ENCODE measurements at regions not wholly inside any gene's neighbourhood (a gene's known extent, or its start where the extent isn't known, plus 50 kb on each side); places are given as distances from the start of the nearest gene placed in this dataset.
"Not testable (repeated sequence)": the region's sequence is repeated elsewhere in the genome, so short reads cannot be mapped to it uniquely, and the experiment has no call there.

DNA sequence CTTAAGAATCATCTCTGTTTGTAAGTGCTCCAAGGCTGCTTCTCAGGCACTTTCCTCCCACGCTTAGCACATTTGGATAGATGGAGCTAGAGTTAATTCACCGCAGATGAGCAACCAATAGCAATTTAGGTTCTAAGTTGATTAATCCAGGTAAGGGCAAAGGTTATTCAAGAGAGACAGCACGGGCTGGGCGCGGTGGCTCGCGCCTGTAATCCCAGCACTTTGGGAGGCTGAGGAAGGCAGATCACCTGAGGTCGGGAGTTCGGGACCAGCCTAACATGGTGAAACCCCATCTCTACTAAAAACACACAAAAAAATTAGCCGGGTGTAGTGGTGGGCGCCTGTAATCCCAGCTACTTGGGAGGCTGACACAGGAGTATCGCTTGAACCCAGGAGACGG is 54.5 kb upstream of the UNC13C start:
- not testable (repeated sequence) for H3K4me3 ChIP-seq (ENCODE audit: low read depth, low read length); H3K9ac ChIP-seq (ENCODE audit: low read length); H3K27me3 ChIP-seq (ENCODE audit: control insufficient read depth, insufficient read depth, low read length); H3K36me3 ChIP-seq (ENCODE audit: control insufficient read depth, insufficient read depth, low read length); H3K27ac ChIP-seq (ENCODE audit: low read depth, low read length); H3K9me3 ChIP-seq (ENCODE audit: control insufficient read depth, insufficient read depth, low read depth, low read length); H3K4me1 ChIP-seq (ENCODE audit: control insufficient read depth, insufficient read depth, low read length)

DNA sequence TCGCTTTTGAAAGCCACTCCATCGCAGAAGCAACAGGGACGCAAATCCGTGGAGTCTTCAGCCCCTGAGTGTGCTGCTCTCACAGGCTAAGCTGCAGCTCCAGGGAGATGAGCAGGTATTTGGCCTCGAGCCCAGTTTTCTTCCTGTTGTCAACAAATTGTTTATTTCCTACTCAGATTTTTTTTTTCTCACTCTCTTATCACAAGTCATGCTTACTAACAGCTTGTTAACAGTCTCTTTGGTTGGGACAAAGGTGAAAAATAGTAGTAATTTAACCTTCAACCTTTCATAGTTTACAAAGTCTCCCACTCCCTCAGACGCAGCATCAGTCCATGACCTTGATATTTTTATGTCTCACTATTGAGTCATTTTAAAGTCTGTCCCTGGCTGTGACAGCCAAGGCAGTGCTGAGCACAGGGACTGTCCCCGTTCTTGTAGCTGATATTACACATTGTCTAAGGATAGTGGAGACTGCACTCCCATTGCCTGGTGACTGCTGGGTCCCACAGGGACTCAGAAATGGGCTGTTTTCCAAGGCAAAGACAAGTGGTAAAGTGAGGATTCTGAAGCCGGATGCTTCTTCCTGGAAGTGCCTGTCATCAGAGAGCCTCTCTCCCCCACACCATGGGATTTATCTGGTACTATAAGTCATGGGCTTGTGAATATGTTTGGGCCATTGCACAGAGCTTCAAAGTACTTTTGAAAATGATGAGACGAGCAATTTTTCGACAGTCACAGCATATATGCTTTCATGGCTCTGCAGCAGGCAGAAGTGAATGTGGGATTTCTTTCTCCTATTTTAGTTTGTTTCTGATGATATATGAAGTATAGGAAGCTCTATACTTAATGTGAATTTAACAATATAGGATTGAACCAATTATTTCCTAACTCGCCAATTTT is 59.8 kb upstream of the UNC13C start:
- no peak overlapping the region for H3K9ac ChIP-seq (ENCODE audit: low read length)

DNA sequence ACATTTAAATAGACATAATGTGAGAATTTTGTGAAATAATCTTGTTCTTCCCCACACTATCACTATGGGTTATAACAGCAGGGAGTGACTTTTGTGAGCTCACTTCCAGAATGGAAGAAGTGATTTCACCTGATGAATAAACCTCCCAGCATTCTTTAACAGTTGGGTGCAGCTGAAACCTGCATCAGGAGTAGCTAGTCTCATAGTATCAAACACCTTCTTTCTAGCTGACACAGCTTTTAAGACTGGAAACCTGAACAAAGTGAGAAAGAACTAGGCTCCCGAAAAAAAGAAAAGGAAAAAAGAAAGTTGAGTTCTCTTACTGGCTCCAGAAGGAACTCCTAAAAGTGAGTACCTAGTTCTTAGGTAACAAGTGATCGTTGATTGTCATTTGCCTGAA is 61.1 kb upstream of the UNC13C start:
- H3K4me1 ChIP-seq (ENCODE audit: control insufficient read depth, insufficient read depth, low read length) = peaks cover 26% of the 10 kb centered on the region
- no peak overlapping the region for H3K9ac ChIP-seq (ENCODE audit: low read length)
- H3K27me3 ChIP-seq (ENCODE audit: control insufficient read depth, insufficient read depth, low read length) = no peaks in the 10 kb centered on the region
- H3K9me3 ChIP-seq (ENCODE audit: control insufficient read depth, insufficient read depth, low read depth, low read length) = no peaks in the 10 kb centered on the region
- no peak overlapping the region for H3K27ac ChIP-seq (ENCODE audit: low read depth, low read length)
- no peaks in the 10 kb centered on the region for H3K36me3 ChIP-seq (ENCODE audit: control insufficient read depth, insufficient read depth, low read length)
- no peak overlapping the region for H3K4me3 ChIP-seq (ENCODE audit: low read depth, low read length)

More for the DNA sequence above, 59.8 kb upstream of the UNC13C start:
- H3K4me1 ChIP-seq (ENCODE audit: control insufficient read depth, insufficient read depth, low read length) = peaks cover 26% of the 10 kb centered on the region
- H3K36me3 ChIP-seq (ENCODE audit: control insufficient read depth, insufficient read depth, low read length) = no peaks in the 10 kb centered on the region
- no peaks in the 10 kb centered on the region for H3K9me3 ChIP-seq (ENCODE audit: control insufficient read depth, insufficient read depth, low read depth, low read length)
- H3K27ac ChIP-seq (ENCODE audit: low read depth, low read length) = no peak overlapping the region
- H3K27me3 ChIP-seq (ENCODE audit: control insufficient read depth, insufficient read depth, low read length) = no peaks in the 10 kb centered on the region
- no peak overlapping the region for H3K4me3 ChIP-seq (ENCODE audit: low read depth, low read length)

DNA sequence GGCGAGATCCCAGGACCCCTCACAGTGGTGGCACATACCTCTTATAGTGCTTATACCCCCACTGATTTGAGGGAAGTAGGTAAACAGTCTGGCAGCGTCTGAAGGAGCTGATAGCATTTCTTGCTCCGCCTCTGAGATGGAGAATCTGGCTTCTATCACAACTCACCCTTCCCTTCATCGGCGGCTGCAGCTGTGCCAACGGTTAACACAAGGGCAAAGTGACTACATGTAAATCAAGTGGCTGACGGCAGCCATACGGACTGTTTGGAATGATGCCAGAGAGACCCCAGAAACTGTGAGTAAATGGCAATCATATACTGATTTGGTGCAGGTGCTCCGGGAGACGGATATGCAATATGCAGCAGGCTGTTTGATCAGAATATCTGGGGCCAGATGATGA is 66.8 kb upstream of the UNC13C start:
- no peaks in the 10 kb centered on the region for H3K36me3 ChIP-seq (ENCODE audit: control insufficient read depth, insufficient read depth, low read length)
- no peaks in the 10 kb centered on the region for H3K27me3 ChIP-seq (ENCODE audit: control insufficient read depth, insufficient read depth, low read length)
- 0 out of 2 replicates have a peak, but pooled peaks cover 4% of the 10 kb centered on the region for H3K4me1 ChIP-seq (ENCODE audit: control insufficient read depth, insufficient read depth, low read length)
- H3K9me3 ChIP-seq (ENCODE audit: control insufficient read depth, insufficient read depth, low read depth, low read length) = no peaks in the 10 kb centered on the region
- H3K4me3 ChIP-seq (ENCODE audit: low read depth, low read length) = no peak overlapping the region
- H3K27ac ChIP-seq (ENCODE audit: low read depth, low read length) = no peak overlapping the region
- H3K9ac ChIP-seq (ENCODE audit: low read length) = no peak overlapping the region

DNA sequence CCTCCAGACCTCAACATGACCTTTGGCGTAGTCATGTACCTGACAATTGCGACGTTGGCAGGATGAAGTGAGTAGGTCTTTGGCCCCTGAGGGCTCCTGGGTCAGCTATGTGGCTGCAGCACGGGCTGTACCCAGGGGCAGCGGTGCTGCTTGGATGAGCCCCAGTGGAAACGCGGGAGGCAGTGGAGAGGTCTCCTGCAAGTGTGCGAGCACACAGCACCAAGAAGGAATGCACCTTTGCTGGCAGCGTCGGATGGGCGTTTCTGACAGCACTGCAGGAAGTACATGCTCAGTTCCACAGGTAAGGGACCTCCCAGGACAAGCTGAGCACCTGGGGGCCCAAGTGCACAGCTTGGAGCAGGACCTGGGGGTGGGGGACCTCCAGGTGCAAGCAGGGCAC is 67.4 kb upstream of the UNC13C start:
- H3K27me3 ChIP-seq (ENCODE audit: control insufficient read depth, insufficient read depth, low read length) = no peaks in the 10 kb centered on the region
- H3K9me3 ChIP-seq (ENCODE audit: control insufficient read depth, insufficient read depth, low read depth, low read length) = no peaks in the 10 kb centered on the region
- no peak overlapping the region for H3K9ac ChIP-seq (ENCODE audit: low read length)
- H3K36me3 ChIP-seq (ENCODE audit: control insufficient read depth, insufficient read depth, low read length) = no peaks in the 10 kb centered on the region
- no peaks in the 10 kb centered on the region for H3K4me1 ChIP-seq (ENCODE audit: control insufficient read depth, insufficient read depth, low read length)
- no peak overlapping the region for H3K27ac ChIP-seq (ENCODE audit: low read depth, low read length)
- H3K4me3 ChIP-seq (ENCODE audit: low read depth, low read length) = no peak overlapping the region

DNA sequence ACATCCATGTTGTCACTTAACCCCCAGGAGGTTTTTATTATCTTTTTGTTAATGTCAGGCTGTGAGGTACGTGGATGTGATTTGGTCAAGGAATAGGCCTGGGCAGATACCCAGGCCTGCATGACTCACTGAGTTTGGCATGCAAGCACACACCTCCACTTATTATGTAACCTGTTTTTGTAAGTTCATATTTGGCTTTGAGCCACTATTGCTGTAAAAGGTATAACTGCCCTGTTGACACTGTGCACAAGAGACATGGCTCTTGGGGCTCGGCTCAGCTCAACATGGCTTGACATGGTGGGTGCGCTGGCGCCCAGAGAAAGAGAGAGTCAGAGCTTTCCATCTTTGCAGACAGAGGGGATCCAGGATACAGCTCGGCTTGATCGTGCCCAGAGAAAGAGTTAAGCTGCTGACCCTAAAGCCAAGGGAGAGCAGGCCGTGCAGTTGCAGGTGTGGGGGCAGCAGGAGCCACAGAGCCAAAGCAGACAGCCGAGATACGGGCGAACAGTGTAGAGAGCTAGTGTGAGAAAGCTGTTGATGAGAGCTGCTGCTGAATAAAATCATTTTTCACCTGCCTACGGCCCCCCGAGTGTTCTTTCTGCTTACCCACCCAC is 67.9 kb upstream of the UNC13C start:
- no peak overlapping the region for H3K4me3 ChIP-seq (ENCODE audit: low read depth, low read length)
- no peak overlapping the region for H3K27ac ChIP-seq (ENCODE audit: low read depth, low read length)

DNA sequence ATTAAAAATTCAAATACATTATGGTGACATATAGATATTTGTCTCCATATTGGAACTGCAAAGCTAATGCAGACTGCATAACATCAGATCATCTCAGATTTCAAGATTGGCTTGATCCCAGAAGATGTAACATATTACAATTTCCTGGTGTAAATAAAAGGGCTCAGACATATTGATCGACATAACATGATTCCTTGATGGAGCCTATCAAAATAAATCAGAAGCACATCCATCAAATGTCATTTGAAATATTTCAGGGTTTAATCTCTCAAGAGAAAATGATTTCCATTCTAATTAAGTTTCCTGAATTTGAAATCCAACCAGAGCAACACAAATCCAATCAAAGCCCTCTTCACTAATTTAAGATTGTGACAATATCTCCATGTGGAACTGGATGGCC is 75.1 kb upstream of the UNC13C start:
- H3K4me3 ChIP-seq (ENCODE audit: low read depth, low read length) = no peak overlapping the region
- no peaks in the 10 kb centered on the region for H3K4me1 ChIP-seq (ENCODE audit: control insufficient read depth, insufficient read depth, low read length)
- H3K9me3 ChIP-seq (ENCODE audit: control insufficient read depth, insufficient read depth, low read depth, low read length) = no peaks in the 10 kb centered on the region
- no peaks in the 10 kb centered on the region for H3K27me3 ChIP-seq (ENCODE audit: control insufficient read depth, insufficient read depth, low read length)
- no peaks in the 10 kb centered on the region for H3K36me3 ChIP-seq (ENCODE audit: control insufficient read depth, insufficient read depth, low read length)
- H3K9ac ChIP-seq (ENCODE audit: low read length) = no peak overlapping the region
- no peak overlapping the region for H3K27ac ChIP-seq (ENCODE audit: low read depth, low read length)

More for the DNA sequence above, 67.9 kb upstream of the UNC13C start:
- Histone ChIP-seq H3K36me3 (ENCODE audit: control insufficient read depth, insufficient read depth, low read length) (no peaks in the 10 kb centered on the region), H3K4me1 (ENCODE audit: control insufficient read depth, insufficient read depth, low read length) (no peaks in the 10 kb centered on the region), H3K9ac (ENCODE audit: low read length) (no peak overlapping the region), H3K27me3 (ENCODE audit: control insufficient read depth, insufficient read depth, low read length) (no peaks in the 10 kb centered on the region), H3K9me3 (ENCODE audit: control insufficient read depth, insufficient read depth, low read depth, low read length) (no peaks in the 10 kb centered on the region)

DNA sequence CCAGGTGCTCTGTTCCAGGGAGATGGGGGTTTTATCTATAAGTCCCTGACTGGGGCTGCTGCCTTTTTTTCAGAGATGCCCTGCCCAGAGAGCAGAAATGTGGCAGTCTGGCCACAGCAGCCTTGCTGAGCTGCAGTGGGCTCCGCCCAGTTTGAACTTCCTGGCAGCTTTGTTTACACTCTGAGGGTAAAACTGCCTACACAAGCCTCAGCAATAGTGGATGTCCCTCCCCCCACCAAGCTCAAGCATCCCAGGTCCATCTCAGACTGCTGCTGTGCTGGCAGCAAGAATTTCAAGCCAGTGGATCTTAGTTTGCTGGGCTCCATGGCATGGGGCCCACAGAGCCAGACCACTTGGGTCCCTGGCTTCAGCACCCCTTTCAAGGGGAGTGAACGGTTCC is 84.8 kb upstream of the UNC13C start:
- not testable (repeated sequence) for H3K9ac ChIP-seq (ENCODE audit: low read length); H3K27ac ChIP-seq (ENCODE audit: low read depth, low read length); H3K9me3 ChIP-seq (ENCODE audit: control insufficient read depth, insufficient read depth, low read depth, low read length); H3K36me3 ChIP-seq (ENCODE audit: control insufficient read depth, insufficient read depth, low read length); H3K4me1 ChIP-seq (ENCODE audit: control insufficient read depth, insufficient read depth, low read length); H3K4me3 ChIP-seq (ENCODE audit: low read depth, low read length); H3K27me3 ChIP-seq (ENCODE audit: control insufficient read depth, insufficient read depth, low read length)

DNA sequence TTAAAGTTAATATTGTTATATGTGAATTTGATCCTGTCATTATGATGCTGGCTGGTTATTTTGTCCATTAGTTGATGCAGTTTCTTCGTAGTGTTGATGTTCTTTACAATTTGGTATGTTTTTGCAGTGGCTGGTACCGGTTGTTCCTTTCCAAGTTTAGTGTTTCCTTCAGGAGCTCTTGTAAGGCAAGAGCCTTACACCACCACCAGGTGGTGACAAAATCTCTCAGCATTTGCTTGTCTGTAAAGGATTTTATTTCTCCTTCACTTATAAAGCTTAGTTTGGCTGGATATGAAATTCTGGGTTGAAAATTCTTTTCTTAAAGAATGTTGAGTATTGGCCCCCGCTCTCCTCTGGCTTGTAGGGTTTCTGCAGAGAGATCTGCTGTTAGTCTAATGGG is 86.4 kb upstream of the UNC13C start:
- H3K9ac ChIP-seq (ENCODE audit: low read length); H3K27ac ChIP-seq (ENCODE audit: low read depth, low read length); H3K36me3 ChIP-seq (ENCODE audit: control insufficient read depth, insufficient read depth, low read length); H3K9me3 ChIP-seq (ENCODE audit: control insufficient read depth, insufficient read depth, low read depth, low read length); H3K4me3 ChIP-seq (ENCODE audit: low read depth, low read length); H3K4me1 ChIP-seq (ENCODE audit: control insufficient read depth, insufficient read depth, low read length); H3K27me3 ChIP-seq (ENCODE audit: control insufficient read depth, insufficient read depth, low read length): not testable (repeated sequence)

DNA sequence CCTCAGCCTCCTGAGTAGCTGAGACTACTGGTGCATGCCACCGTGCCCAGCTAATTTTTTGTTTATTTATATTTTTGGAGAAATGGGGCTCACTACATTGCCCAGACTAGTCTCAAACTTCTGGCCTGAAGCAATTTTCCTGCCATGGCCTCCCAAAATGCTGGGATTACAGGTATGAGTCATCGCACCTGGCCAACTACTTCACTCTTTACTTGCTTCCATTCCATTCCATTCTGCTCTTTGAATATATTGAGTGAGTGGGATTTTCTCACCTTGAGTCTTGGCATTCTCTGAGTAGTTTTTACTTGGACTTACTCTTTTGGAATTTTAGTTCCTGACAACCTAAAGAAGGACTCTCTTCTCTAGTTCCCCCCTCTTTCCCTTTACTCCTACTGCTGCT is 93.8 kb upstream of the UNC13C start:
- no peaks in the 10 kb centered on the region for H3K4me1 ChIP-seq (ENCODE audit: control insufficient read depth, insufficient read depth, low read length)
- H3K27me3 ChIP-seq (ENCODE audit: control insufficient read depth, insufficient read depth, low read length) = no peaks in the 10 kb centered on the region
- H3K36me3 ChIP-seq (ENCODE audit: control insufficient read depth, insufficient read depth, low read length) = no peaks in the 10 kb centered on the region
- no peak overlapping the region for H3K4me3 ChIP-seq (ENCODE audit: low read depth, low read length)
- no peak overlapping the region for H3K9ac ChIP-seq (ENCODE audit: low read length)
- no peak overlapping the region for H3K27ac ChIP-seq (ENCODE audit: low read depth, low read length)
- H3K9me3 ChIP-seq (ENCODE audit: control insufficient read depth, insufficient read depth, low read depth, low read length) = no peaks in the 10 kb centered on the region

DNA sequence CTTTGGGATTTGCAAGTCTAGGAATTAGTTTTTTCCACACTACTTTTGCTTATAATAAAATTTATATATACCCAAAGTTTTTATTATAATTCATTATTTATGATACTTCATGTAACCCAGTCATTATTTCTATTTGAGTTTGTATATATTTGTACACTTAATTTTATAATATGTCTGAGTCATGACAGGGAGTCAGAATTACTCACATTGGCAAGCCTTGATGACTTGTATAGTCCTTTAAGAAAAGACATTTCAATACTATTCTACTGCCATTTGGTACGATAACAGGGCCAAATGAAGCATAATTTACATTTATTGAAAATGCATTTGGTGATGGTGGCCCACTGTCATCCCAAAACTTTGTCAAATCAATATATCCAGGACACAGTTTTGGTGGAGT is 95.9 kb upstream of the UNC13C start:
- H3K9ac ChIP-seq (ENCODE audit: low read length) = no peak overlapping the region
- no peak overlapping the region for H3K27ac ChIP-seq (ENCODE audit: low read depth, low read length)
- no peak overlapping the region for H3K4me3 ChIP-seq (ENCODE audit: low read depth, low read length)
- no peaks in the 10 kb centered on the region for H3K27me3 ChIP-seq (ENCODE audit: control insufficient read depth, insufficient read depth, low read length)
- H3K9me3 ChIP-seq (ENCODE audit: control insufficient read depth, insufficient read depth, low read depth, low read length) = no peaks in the 10 kb centered on the region
- no peaks in the 10 kb centered on the region for H3K36me3 ChIP-seq (ENCODE audit: control insufficient read depth, insufficient read depth, low read length)
- H3K4me1 ChIP-seq (ENCODE audit: control insufficient read depth, insufficient read depth, low read length) = no peaks in the 10 kb centered on the region

Data from HUES6 (cell line).